Activated naive CD4-positive, alpha-beta T cell treated with anti-CD3 and anti-CD28 coated beads, Interleukin-2, amount 50 U/mL, for 72 hours (primary cell): ENCODE measurements at regions not wholly inside any gene's neighbourhood (a gene's known extent, or its start where the extent isn't known, plus 50 kb on each side); places are given as distances from the start of the nearest gene placed in this dataset.
A peak's percentile ranks its signal among the peaks of the same experiment; 100 is the strongest.

Experiments used
- ATAC-seq, 2 donors: fragments of 150-1000 bp; cut with Tn5 transposase; 2 replicates each; pipeline ENCODE4 v1.10.0; 2021; ENCODE audit warnings: mild to moderate bottlenecking in 2 of 2, moderate library complexity in 2 of 2
- DNase-seq, 2 donors: peaks; one replicate each; pipeline ENCODE4 v3.0.0; 2021 to 2022; ENCODE audit warnings: low spot score in 2 of 2
- H3K27ac Mint-ChIP-seq, 2 donors: one replicate each; pipeline ENCODE4 v1.8.0; 2022; ENCODE audit warnings: mild to moderate bottlenecking in 2 of 2, mixed read lengths in 2 of 2
- H3K36me3 Mint-ChIP-seq, 2 donors: one replicate each; pipeline ENCODE4 v1.8.0; 2022; ENCODE audit warnings: mixed read lengths in 2 of 2
- H3K9me3 Mint-ChIP-seq, 2 donors: one replicate each; pipeline ENCODE4 v1.8.0; 2022; ENCODE audit warnings: mixed read lengths in 2 of 2

GRCh38 chr4:18767921-18768320, 746.4 kb upstream of the LCORL start:
- ATAC-seq: no peak
- Mint-ChIP-seq H3K9me3 (peaks cover 12 to 27% of the 10 kb centered on the region in 2 donors), H3K27ac (no peak overlapping the region), H3K36me3 (peaks cover 0 to 5% of the 10 kb centered on the region in 2 donors)
- no peak for DNase-seq

GRCh38 chr4:18756671-18757070, 735.1 kb upstream of the LCORL start:
- H3K9me3 Mint-ChIP-seq: peaks cover 5 to 16% of the 10 kb centered on the region in 2 donors
- H3K36me3 Mint-ChIP-seq: no peaks in the 10 kb centered on the region
- no peak for ATAC-seq

GRCh38 chr4:18754180-18754579, 732.6 kb upstream of the LCORL start:
- DNase-seq (no peak), ATAC-seq (no peak)
- Mint-ChIP-seq H3K9me3 (peaks cover 5 to 28% of the 10 kb centered on the region in 2 donors), H3K27ac (no peak overlapping the region), H3K36me3 (no peaks in the 10 kb centered on the region)

More at GRCh38 chr4:18756671-18757070, 735.1 kb upstream of the LCORL start:
- H3K27ac Mint-ChIP-seq: no peak overlapping the region
- DNase-seq: no peak

GRCh38 chr4:18751083-18751482, 729.5 kb upstream of the LCORL start:
- Mint-ChIP-seq H3K9me3 (peaks cover 11 to 26% of the 10 kb centered on the region in 2 donors), H3K36me3 (no peaks in the 10 kb centered on the region), H3K27ac (no peak overlapping the region)
- ATAC-seq (no peak), DNase-seq (no peak)

GRCh38 chr4:18749391-18749790, 727.8 kb upstream of the LCORL start:
- ATAC-seq (no peak), DNase-seq (no peak)
- no peak overlapping the region for H3K27ac Mint-ChIP-seq
- H3K9me3 Mint-ChIP-seq: peaks cover 5 to 18% of the 10 kb centered on the region in 2 donors
- no peaks in the 10 kb centered on the region for H3K36me3 Mint-ChIP-seq

- Mint-ChIP-seq H3K9me3 (no peaks in the 10 kb centered on the region), H3K36me3 (no peaks in the 10 kb centered on the region), H3K27ac (no peak overlapping the region)
- no peak for DNase-seq
- no peak for ATAC-seq
These were observed 715.0 kb upstream of the LCORL start for GRCh38 chr4:18736551-18736950.

- H3K27ac Mint-ChIP-seq: no peak overlapping the region
These were observed 714.2 kb upstream of the LCORL start for GRCh38 chr4:18735740-18736268.

GRCh38 chr4:18734405-18734804, 712.9 kb upstream of the LCORL start:
- Mint-ChIP-seq H3K27ac (no peak overlapping the region), H3K36me3 (no peaks in the 10 kb centered on the region), H3K9me3 (no peaks in the 10 kb centered on the region)
- DNase-seq (no peak), ATAC-seq (no peak)

More at GRCh38 chr4:18735740-18736268, 714.2 kb upstream of the LCORL start:
- no peak for ATAC-seq
- Mint-ChIP-seq H3K9me3 (no peaks in the 10 kb centered on the region), H3K36me3 (no peaks in the 10 kb centered on the region)
- no peak for DNase-seq

GRCh38 chr4:18733961-18734360, 712.4 kb upstream of the LCORL start:
- no peak for DNase-seq
- Mint-ChIP-seq H3K36me3 (no peaks in the 10 kb centered on the region), H3K27ac (no peak overlapping the region), H3K9me3 (no peaks in the 10 kb centered on the region)
- ATAC-seq: no peak

- DNase-seq: no peak
- ATAC-seq: no peak
- Mint-ChIP-seq H3K36me3 (no peaks in the 10 kb centered on the region), H3K9me3 (peaks cover 0 to 13% of the 10 kb centered on the region in 2 donors), H3K27ac (no peak overlapping the region)
These were observed 701.2 kb upstream of the LCORL start for GRCh38 chr4:18722748-18723191.

- no peak for ATAC-seq
- no peaks in the 10 kb centered on the region for H3K36me3 Mint-ChIP-seq
- no peak overlapping the region for H3K27ac Mint-ChIP-seq
- DNase-seq: no peak
- H3K9me3 Mint-ChIP-seq: peaks cover 6 to 14% of the 10 kb centered on the region in 2 donors
These were observed 676.7 kb upstream of the LCORL start for GRCh38 chr4:18698119-18698883.

GRCh38 chr4:18695733-18696527, 674.4 kb upstream of the LCORL start:
- Mint-ChIP-seq H3K36me3 (no peaks in the 10 kb centered on the region), H3K9me3 (no peaks in the 10 kb centered on the region), H3K27ac (no peak overlapping the region)
- no peak for DNase-seq
- ATAC-seq: no peak

GRCh38 chr4:18691431-18692200, 670.1 kb upstream of the LCORL start:
- Mint-ChIP-seq H3K36me3 (no peaks in the 10 kb centered on the region), H3K9me3 (no peaks in the 10 kb centered on the region), H3K27ac (no peak overlapping the region)
- ATAC-seq (no peak), DNase-seq (no peak)

GRCh38 chr4:18690291-18690955, 668.9 kb upstream of the LCORL start:
- Mint-ChIP-seq H3K9me3 (no peaks in the 10 kb centered on the region), H3K36me3 (no peaks in the 10 kb centered on the region), H3K27ac (no peak overlapping the region)
- DNase-seq: no peak
- ATAC-seq: no peak

GRCh38 chr4:18689308-18690115, 668.0 kb upstream of the LCORL start:
- Mint-ChIP-seq H3K36me3 (no peaks in the 10 kb centered on the region), H3K27ac (no peak overlapping the region), H3K9me3 (no peaks in the 10 kb centered on the region)
- DNase-seq: peak in 1 of 2 donors; percentile 49
- ATAC-seq: no peak
